GM13977 (cell line): ENCODE measurements at regions not wholly inside any gene's neighbourhood (a gene's known extent, or its start where the extent isn't known, plus 50 kb on each side); places are given as distances from the start of the nearest gene placed in this dataset.

Experiments used
- DNase-seq: peaks from one replicate; pipeline ENCODE4 v3.0.0; 2012; ENCODE audit warnings: low spot score
- CTCF ChIP-seq: IDR thresholded peaks from 2 replicates; pipeline ENCODE4 v1.5.1; 2012; ENCODE audit warnings: mild to moderate bottlenecking, control low read depth; ENCODE audit not compliant: insufficient read depth; ENCODE audit errors: extremely low read depth, missing control alignments
- in situ Hi-C: fragments of 300-500 bp; cut with MboI; formaldehyde crosslinking; loops from one replicate; pipeline ENCODE4 v1.12.0; 2022; ENCODE audit warnings: low sequenced_read_pairs, low pct_unique_long_range_greater_than_20kb, mixed read lengths, inconsistent platforms; ENCODE audit not compliant: unreplicated experiment

- no peak for TF ChIP-seq CTCF
- no peak for DNase-seq
- in situ Hi-C loops: no loop called here
Observed at GRCh38 chr7:46360296-46360695, 439.2 kb upstream of the IGFBP3 start.

GRCh38 chr7:46357851-46358250 lies 436.8 kb upstream of the IGFBP3 start:
- TF ChIP-seq CTCF: no peak
- no peak for DNase-seq
- in situ Hi-C loops: no loop called here

GRCh38 chr7:46357290-46357689 lies 436.2 kb upstream of the IGFBP3 start:
- in situ Hi-C loops: no loop called here
- TF ChIP-seq CTCF: no peak
- no peak for DNase-seq

- no peak for DNase-seq
- in situ Hi-C loops: no loop called here
- TF ChIP-seq CTCF: no peak
Observed at GRCh38 chr7:46356371-46356770, 435.3 kb upstream of the IGFBP3 start.

- TF ChIP-seq CTCF: no peak
- DNase-seq: no peak
- in situ Hi-C loops: no loop called here
Observed at GRCh38 chr7:46355331-46355730, 434.3 kb upstream of the IGFBP3 start.

- in situ Hi-C loops: no loop called here
- peak; percentile 74 for TF ChIP-seq CTCF
- DNase-seq: peak; percentile 60
Observed at GRCh38 chr7:46352004-46352954, 431.2 kb upstream of the IGFBP3 start.
